Kidney epithelial cell (primary cell): ENCODE measurements at regions not wholly inside any gene's neighbourhood (a gene's known extent, or its start where the extent isn't known, plus 50 kb on each side); places are given as distances from the start of the nearest gene placed in this dataset.

Experiments used
- DNase-seq: peaks from one replicate; pipeline ENCODE4 v3.0.0-alpha.2; 2010; ENCODE audit warnings: low read depth
- H3K27me3 ChIP-seq: 2 replicates; pipeline ENCODE4 v1.6.0; 2011; ENCODE audit warnings: low read length; ENCODE audit not compliant: control insufficient read depth, insufficient read depth
- H3K36me3 ChIP-seq: 2 replicates; pipeline ENCODE4 v1.5.1; 2011; ENCODE audit warnings: low read length; ENCODE audit not compliant: control insufficient read depth, insufficient read depth
- H3K4me3 ChIP-seq: 2 replicates; pipeline ENCODE4 v1.5.1; 2011; ENCODE audit warnings: low read depth, mild to moderate bottlenecking, control low read depth, low read length
- TF ChIP-seq, protein P1 (sequence below): IDR thresholded peaks from 2 replicates; pipeline ENCODE4 v1.5.1; 2011; ENCODE audit warnings: mild to moderate bottlenecking, moderate library complexity, low read length, control low read depth, inconsistent platforms; ENCODE audit not compliant: insufficient read depth, poor library complexity, severe bottlenecking

DNA sequence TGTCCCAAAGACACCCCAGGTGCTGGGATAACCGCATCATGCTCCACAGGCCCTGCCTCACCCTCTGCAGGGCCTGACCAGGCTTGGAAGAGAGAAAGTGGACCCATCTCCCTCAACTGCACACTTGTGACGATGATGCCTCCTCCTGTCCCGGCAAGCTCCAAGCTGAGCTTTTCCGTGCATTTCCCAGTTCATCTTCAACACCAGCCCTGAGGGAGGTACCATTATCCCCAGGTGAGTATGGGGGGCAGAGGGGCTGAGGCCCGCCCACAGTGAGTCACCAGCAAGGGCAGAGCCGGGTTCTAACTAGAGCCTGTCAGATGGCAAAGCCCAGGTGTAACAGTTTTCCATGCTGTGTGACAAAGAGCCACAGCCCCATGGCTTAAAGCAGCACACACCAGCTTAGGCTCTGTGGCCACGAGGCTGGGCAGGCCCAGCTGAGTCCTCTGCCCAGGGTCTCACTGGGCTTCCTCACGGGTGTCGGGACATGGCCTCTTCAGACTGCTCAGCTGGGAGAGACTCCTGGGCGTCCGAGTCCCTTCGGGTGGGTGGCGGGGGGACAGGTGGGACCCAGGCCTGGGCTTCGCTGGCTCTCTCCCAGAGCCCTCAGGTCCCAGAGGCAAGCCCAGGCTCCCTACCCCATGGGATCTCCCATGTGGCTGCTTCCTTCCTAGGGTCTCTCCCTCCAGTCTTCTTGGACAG is 108.4 kb upstream of the OTOS start:
- no peak overlapping the region for H3K4me3 ChIP-seq
- DNase-seq = no peak
- no peaks in the 10 kb centered on the region for H3K36me3 ChIP-seq
- H3K27me3 ChIP-seq = peaks cover 2% of the 10 kb centered on the region
- TF ChIP-seq, protein P1, sequence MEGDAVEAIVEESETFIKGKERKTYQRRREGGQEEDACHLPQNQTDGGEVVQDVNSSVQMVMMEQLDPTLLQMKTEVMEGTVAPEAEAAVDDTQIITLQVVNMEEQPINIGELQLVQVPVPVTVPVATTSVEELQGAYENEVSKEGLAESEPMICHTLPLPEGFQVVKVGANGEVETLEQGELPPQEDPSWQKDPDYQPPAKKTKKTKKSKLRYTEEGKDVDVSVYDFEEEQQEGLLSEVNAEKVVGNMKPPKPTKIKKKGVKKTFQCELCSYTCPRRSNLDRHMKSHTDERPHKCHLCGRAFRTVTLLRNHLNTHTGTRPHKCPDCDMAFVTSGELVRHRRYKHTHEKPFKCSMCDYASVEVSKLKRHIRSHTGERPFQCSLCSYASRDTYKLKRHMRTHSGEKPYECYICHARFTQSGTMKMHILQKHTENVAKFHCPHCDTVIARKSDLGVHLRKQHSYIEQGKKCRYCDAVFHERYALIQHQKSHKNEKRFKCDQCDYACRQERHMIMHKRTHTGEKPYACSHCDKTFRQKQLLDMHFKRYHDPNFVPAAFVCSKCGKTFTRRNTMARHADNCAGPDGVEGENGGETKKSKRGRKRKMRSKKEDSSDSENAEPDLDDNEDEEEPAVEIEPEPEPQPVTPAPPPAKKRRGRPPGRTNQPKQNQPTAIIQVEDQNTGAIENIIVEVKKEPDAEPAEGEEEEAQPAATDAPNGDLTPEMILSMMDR = no peak

DNA sequence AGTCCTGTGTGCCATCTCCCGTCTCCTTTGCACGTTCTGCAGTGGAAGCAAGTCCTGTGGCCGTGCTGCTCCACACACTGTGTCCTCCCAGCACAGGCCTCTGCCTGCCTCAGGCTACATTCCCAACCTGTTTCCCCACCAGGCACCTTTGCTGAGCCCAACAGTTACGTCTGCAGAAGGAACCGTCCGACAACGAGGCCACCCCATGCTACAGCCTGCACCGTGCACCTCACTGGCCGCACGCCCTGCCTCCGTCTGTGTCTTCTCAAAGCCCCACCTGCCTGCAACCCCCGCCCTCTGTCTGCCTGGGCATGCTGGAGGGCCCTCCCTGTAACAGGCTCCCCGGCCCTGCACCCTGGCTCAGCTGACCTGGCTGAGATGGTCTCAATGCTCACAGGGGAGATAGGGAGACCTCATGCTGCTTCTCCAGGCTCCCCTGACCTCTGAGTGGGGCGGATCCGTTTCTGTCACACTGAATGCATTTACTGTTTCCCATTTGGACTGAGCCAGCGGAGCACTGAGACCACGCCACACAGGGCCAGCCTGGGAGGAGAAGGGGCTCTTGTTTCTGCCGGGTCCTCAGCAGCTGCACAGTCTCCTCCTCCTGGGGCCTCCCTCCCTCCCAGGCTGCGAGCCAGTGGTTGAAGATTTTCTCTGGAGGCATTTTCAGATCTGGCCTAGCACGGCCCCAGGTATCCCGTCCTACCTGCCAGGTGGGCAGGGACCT is 109.1 kb upstream of the OTOS start:
- Histone ChIP-seq H3K27me3 (peaks cover 2% of the 10 kb centered on the region), H3K4me3 (no peak overlapping the region), H3K36me3 (no peaks in the 10 kb centered on the region)
- TF ChIP-seq, protein P1 = no peak
- no peak for DNase-seq

DNA sequence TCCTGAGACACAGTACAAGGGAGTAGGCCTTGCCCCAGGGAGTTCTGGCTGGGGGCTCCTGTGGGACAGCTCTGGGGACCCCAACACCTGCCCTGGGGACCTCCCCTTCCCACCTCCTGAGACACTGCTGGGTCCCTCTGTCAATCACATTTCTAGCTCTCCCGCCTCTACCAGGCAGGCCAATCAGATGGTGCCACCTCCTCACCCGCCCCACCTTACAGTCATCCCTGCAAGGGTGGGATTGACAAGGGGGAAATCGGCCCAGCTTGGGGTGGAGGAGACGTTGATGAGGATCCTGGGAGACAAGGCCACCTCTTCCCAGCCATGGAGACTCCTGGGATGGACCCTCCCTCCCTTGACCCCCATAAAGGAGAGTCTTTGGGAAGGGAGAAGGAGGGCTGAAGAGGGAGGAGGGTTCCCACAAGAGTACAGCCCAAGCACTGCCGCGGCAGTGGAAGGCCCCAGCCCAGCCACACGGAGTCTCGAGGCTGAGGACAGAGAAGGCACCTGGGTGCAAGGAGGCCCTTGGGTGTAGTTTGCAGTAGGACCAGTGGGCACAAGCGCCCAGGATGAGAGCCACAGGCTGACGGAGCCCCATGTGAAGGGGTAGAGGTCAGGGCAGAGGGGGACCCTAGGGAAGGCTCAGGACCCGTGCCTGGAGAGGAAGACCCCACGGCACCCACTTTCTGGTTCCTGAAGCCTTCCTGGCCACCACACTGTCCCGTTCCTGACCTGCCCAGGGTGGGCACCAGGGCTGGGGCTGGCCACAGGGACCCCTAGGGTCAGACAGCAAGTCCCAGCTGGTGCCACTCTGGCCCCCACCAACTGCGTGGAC is 109.9 kb upstream of the OTOS start:
- peaks cover 2% of the 10 kb centered on the region for H3K27me3 ChIP-seq
- H3K36me3 ChIP-seq = no peaks in the 10 kb centered on the region
- DNase-seq = no peak
- TF ChIP-seq, protein P1 = no peak
- no peak overlapping the region for H3K4me3 ChIP-seq

DNA sequence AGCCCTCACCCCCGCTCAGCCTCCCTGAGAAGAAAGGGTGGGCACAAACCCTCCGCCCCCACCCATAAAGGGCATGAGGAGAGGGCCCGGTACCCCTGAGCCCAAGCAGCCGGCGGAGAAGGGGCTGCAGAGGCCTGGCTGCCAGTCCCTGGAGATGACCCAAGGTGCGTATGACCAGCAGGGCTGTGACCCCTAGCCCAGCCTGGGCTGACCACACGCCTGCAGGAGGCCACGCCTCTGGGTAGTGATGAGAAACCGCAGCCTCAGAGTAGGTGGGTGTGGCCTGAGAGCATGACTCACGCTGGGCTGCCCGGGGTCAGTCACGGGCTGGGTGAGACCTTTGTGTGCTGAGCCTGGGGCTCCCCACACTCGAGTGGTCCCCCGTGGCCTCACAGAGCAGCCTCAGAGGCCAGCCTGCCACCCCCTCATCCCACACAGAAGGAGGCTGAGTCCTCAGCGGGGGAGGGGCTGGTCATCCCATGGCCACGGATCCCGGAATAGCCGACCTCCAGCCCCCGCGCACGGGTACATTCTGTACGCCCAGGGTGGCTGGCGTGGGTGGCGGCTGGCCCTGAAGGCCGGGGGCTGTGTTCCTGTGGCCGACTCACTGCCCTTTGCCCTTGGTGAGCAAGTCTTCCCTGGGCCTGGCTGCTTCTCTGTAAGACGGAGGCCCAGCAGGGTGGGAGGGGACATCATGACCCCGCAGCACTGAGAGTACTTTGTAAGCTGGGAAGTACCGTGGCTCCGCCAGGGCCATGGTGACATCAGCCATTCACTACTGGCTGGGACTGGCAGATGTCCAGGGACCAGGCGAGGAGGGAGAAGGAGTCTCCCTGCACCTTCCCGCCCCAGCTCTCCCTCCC is 110.8 kb upstream of the OTOS start:
- H3K4me3 ChIP-seq = no peak overlapping the region

DNA sequence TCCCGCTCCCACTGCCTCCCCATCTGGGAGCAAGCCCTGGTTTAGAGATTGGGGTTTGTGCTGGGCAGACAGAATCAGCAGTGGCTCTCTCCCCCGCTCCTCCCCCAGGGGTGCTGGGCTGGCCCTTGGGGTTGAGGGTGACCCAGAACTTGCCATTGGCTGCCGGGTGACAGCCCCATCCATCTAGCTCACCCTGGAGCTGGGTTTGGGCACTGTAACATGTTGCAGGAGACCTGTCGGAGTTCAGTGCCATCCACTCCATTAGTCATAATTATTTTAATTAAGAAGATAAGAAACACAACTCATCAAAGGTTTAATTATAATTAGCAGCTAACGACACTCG is 111.4 kb upstream of the OTOS start:
- Histone ChIP-seq H3K27me3 (no peaks in the 10 kb centered on the region), H3K36me3 (no peaks in the 10 kb centered on the region), H3K4me3 (no peak overlapping the region)
- no peak for DNase-seq
- TF ChIP-seq, protein P1 = no peak

More for the DNA sequence above, 110.8 kb upstream of the OTOS start:
- peak; percentile 81 for DNase-seq
- TF ChIP-seq, protein P1 = no peak
- H3K36me3 ChIP-seq = no peaks in the 10 kb centered on the region
- H3K27me3 ChIP-seq = no peaks in the 10 kb centered on the region
